Fibroblast of the aortic adventitia (primary cell): ENCODE measurements at regions not wholly inside any gene's neighbourhood (a gene's known extent, or its start where the extent isn't known, plus 50 kb on each side); places are given as distances from the start of the nearest gene placed in this dataset.

Experiments
- DNase-seq: peaks from one replicate; pipeline ENCODE4 v3.0.0-alpha.2; 2010; ENCODE audit warnings: low read depth
- H3K4me3 ChIP-seq: 2 replicates; pipeline ENCODE4 v1.5.1; 2011; ENCODE audit warnings: low read depth, mild to moderate bottlenecking, control low read depth, low read length, moderate library complexity
- TF ChIP-seq, protein P1 (sequence below): IDR thresholded peaks from 2 replicates; pipeline ENCODE4 v1.5.1; 2011; ENCODE audit warnings: mild to moderate bottlenecking, low read length, control low read depth, inconsistent platforms; ENCODE audit not compliant: insufficient read depth

GRCh38 chr14:29425705-29426482 is 501.8 kb downstream of the PRKD1 start:
- H3K4me3 ChIP-seq = no peak overlapping the region
- TF ChIP-seq, protein P1, sequence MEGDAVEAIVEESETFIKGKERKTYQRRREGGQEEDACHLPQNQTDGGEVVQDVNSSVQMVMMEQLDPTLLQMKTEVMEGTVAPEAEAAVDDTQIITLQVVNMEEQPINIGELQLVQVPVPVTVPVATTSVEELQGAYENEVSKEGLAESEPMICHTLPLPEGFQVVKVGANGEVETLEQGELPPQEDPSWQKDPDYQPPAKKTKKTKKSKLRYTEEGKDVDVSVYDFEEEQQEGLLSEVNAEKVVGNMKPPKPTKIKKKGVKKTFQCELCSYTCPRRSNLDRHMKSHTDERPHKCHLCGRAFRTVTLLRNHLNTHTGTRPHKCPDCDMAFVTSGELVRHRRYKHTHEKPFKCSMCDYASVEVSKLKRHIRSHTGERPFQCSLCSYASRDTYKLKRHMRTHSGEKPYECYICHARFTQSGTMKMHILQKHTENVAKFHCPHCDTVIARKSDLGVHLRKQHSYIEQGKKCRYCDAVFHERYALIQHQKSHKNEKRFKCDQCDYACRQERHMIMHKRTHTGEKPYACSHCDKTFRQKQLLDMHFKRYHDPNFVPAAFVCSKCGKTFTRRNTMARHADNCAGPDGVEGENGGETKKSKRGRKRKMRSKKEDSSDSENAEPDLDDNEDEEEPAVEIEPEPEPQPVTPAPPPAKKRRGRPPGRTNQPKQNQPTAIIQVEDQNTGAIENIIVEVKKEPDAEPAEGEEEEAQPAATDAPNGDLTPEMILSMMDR = no peak
- no peak for DNase-seq

GRCh38 chr14:29442696-29443095 is 485.0 kb downstream of the PRKD1 start:
- peak; percentile 58 for DNase-seq
- TF ChIP-seq, protein P1 = no peak
- no peak overlapping the region for H3K4me3 ChIP-seq

DNA sequence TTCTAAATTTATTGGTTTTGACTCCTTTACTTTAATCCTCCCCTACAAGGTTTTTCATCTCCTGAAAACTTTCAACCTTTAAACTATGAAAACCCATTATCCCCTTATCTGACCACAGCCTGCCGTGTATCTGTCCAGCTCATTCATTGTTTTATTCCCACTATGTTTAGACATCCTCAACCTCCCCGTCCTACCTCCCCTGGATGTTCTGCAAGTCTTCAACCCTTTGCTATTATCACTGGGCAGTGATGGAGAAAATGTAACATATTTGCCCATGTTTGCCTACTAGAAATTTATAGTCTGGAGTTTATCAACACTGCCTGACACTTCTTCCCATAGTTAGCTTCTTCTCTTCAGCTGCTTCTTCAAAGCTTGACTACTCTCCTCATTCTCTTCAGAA is 483.4 kb downstream of the PRKD1 start:
- TF ChIP-seq, protein P1 = no peak
- DNase-seq = peak; percentile 60
- no peak overlapping the region for H3K4me3 ChIP-seq

GRCh38 chr14:29444805-29445204 is 482.8 kb downstream of the PRKD1 start:
- TF ChIP-seq, protein P1 = peak; percentile 29
- H3K4me3 ChIP-seq = no peak overlapping the region
- DNase-seq = peak; percentile 90

DNA sequence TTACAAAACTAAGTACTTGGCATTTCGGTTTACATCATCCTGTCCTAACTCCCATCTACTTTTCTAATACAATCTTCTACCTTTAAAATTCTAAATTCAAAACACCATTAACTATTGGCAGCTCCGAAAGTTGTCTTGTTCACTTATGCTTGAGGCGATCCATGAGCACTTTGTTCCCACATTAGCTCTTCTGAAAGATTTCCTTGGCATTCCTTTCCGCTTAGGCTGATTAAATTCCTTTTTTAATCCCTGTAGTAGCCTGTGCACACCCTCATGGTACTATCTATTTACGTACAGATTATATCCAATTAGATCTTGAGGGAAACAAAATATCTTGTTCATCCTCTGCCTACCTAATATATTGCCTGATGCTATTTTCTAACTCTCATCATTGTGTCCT is 480.7 kb downstream of the PRKD1 start:
- no peak overlapping the region for H3K4me3 ChIP-seq
- DNase-seq = no peak
- TF ChIP-seq, protein P1 = no peak

DNA sequence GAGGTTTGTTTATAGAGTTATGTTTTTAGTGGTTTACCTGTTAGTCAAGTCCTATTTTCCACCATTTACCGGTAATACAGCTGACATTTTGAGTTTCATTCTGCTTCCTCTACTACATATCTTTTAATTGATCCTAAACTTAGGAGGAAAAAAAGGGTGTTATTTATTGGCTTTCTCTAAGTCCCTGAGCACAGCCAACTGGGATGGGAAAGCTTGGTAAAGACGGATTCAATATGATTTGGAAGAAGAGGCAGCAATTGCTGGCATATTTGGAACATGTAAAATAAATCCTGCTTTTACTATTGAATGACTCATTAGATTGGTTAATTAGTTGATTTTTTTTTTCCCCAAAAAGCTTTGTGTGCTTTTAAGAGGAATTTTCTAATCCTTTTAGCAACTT is 475.7 kb downstream of the PRKD1 start:
- DNase-seq = no peak
- no peak overlapping the region for H3K4me3 ChIP-seq
- TF ChIP-seq, protein P1 = no peak

DNA sequence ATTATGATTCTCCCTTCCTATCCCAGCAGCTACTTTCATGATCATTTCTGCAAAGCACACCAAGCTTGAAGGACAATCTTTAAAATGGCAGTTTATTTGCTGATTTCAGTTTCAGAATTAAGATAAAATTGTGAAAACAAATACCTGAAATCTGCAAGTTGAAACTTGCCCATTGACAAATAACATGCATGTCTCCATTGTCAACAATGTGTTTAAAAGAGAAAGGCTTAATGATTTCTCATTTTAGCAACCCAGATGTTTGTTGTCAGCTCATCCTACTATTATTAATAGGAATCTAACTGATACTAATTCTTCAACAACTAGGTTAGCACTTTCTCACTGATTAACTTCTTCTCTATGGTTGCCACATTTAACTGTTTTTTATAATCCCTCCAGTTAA is 474.6 kb downstream of the PRKD1 start:
- H3K4me3 ChIP-seq = no peak overlapping the region
- TF ChIP-seq, protein P1 = no peak
- DNase-seq = no peak
